NB4 (cell line): ENCODE measurements at regions not wholly inside any gene's neighbourhood (a gene's known extent, or its start where the extent isn't known, plus 50 kb on each side); places are given as distances from the start of the nearest gene placed in this dataset.

Experiments
- POLR2A ChIP-seq: IDR thresholded peaks from 2 replicates; pipeline ENCODE4 v1.6.1; 2011; ENCODE audit warnings: mild to moderate bottlenecking; ENCODE audit not compliant: insufficient read length; ENCODE audit errors: extremely low read depth
- TF ChIP-seq, protein P1 (sequence below): IDR thresholded peaks from one replicate; pipeline ENCODE4 v1.5.1; 2012; ENCODE audit warnings: low read depth, low read length

DNA sequence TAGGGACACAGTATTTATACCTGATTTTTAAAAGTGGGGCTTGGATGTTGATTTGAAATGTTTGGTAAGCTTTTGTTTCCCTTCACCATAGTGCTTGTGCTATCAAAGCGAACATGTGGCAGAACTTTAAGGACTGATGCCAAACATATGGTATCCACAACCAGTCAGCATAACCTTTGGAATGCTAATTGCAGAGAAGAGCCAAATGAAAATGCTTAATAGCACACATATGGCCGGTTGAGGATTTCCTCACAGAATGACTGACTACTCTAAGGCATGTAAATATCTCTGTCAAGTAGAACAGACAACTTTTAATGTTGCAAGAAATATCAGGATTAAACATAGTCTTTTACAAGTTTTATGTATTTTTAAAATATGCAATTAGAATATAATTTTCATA lies 120.9 kb upstream of the COL3A1 start:
- TF ChIP-seq POLR2A = no peak
- TF ChIP-seq, protein P1, sequence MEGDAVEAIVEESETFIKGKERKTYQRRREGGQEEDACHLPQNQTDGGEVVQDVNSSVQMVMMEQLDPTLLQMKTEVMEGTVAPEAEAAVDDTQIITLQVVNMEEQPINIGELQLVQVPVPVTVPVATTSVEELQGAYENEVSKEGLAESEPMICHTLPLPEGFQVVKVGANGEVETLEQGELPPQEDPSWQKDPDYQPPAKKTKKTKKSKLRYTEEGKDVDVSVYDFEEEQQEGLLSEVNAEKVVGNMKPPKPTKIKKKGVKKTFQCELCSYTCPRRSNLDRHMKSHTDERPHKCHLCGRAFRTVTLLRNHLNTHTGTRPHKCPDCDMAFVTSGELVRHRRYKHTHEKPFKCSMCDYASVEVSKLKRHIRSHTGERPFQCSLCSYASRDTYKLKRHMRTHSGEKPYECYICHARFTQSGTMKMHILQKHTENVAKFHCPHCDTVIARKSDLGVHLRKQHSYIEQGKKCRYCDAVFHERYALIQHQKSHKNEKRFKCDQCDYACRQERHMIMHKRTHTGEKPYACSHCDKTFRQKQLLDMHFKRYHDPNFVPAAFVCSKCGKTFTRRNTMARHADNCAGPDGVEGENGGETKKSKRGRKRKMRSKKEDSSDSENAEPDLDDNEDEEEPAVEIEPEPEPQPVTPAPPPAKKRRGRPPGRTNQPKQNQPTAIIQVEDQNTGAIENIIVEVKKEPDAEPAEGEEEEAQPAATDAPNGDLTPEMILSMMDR = no peak
